ENCODE measurements at regions not wholly inside any gene's neighbourhood (a gene's known extent, or its start where the extent isn't known, plus 50 kb on each side); places are given as distances from the start of the nearest gene placed in this dataset.

DNA sequence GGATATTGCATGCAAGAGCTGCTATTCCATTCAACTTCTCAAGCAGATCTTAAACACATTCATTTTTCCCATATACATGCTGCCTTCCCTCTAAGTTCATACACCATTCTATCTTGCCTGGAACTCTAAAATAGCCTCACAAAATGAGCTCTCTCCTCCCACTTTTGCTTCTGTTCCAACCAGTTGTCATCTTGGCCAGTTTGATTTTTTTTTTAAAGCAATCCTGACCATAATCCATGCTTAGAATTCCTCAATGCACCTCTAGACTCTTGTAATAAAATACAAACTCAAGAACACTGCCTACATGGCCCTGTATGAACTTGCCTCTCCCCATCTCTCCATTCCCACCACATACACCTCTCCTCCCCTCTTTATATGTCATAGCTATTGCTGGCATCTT lies 68.6 kb upstream of the NPHP3 start:
- TF ChIP-seq, protein P1, sequence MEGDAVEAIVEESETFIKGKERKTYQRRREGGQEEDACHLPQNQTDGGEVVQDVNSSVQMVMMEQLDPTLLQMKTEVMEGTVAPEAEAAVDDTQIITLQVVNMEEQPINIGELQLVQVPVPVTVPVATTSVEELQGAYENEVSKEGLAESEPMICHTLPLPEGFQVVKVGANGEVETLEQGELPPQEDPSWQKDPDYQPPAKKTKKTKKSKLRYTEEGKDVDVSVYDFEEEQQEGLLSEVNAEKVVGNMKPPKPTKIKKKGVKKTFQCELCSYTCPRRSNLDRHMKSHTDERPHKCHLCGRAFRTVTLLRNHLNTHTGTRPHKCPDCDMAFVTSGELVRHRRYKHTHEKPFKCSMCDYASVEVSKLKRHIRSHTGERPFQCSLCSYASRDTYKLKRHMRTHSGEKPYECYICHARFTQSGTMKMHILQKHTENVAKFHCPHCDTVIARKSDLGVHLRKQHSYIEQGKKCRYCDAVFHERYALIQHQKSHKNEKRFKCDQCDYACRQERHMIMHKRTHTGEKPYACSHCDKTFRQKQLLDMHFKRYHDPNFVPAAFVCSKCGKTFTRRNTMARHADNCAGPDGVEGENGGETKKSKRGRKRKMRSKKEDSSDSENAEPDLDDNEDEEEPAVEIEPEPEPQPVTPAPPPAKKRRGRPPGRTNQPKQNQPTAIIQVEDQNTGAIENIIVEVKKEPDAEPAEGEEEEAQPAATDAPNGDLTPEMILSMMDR (IDR thresholded peaks at IDR 0.05), result no peak
- TF ChIP-seq SIN3A (IDR thresholded peaks at IDR 0.05; ENCODE audit: borderline replicate concordance, insufficient read depth, low read depth, low read length), result no peak

All from Panc1 (cell line).